PFSK-1 (cell line): ENCODE measurements at regions not wholly inside any gene's neighbourhood (a gene's known extent, or its start where the extent isn't known, plus 50 kb on each side); places are given as distances from the start of the nearest gene placed in this dataset.

Experiments used
- FOXP2 ChIP-seq: optimal IDR thresholded peaks from 2 replicates; pipeline ENCODE3; 2011; ENCODE audit warnings: borderline replicate concordance, control low read depth, inconsistent platforms; ENCODE audit not compliant: insufficient read depth; ENCODE audit errors: extremely low read length, extremely low read depth
- POLR2AphosphoS5 ChIP-seq: IDR thresholded peaks from 2 replicates; pipeline ENCODE4 v1.6.1; 2012; ENCODE audit warnings: low read depth, mild to moderate bottlenecking, control low read depth, low read length, moderate library complexity
- REST ChIP-seq, 2 experiments: IDR thresholded peaks; 2 replicates each; pipeline versions ENCODE4 v1.6.1 to v1.8.0; 2011 to 2012; ENCODE audit warnings: low read depth in 2 of 2, low read length in 2 of 2, control low read depth in 1 of 2, inconsistent platforms in 1 of 2, mild to moderate bottlenecking in 1 of 2, moderate library complexity in 1 of 2; ENCODE audit not compliant: insufficient read depth in 1 of 2
- SIN3A ChIP-seq: IDR thresholded peaks from 2 replicates; pipeline ENCODE4 v1.6.1; 2012; ENCODE audit warnings: mild to moderate bottlenecking, low read length, moderate library complexity, borderline replicate concordance; ENCODE audit not compliant: insufficient read depth
- TAF1 ChIP-seq: IDR thresholded peaks from 2 replicates; pipeline ENCODE4 v1.6.1; 2012; ENCODE audit warnings: low read length, control low read depth, borderline replicate concordance; ENCODE audit not compliant: insufficient read depth

DNA sequence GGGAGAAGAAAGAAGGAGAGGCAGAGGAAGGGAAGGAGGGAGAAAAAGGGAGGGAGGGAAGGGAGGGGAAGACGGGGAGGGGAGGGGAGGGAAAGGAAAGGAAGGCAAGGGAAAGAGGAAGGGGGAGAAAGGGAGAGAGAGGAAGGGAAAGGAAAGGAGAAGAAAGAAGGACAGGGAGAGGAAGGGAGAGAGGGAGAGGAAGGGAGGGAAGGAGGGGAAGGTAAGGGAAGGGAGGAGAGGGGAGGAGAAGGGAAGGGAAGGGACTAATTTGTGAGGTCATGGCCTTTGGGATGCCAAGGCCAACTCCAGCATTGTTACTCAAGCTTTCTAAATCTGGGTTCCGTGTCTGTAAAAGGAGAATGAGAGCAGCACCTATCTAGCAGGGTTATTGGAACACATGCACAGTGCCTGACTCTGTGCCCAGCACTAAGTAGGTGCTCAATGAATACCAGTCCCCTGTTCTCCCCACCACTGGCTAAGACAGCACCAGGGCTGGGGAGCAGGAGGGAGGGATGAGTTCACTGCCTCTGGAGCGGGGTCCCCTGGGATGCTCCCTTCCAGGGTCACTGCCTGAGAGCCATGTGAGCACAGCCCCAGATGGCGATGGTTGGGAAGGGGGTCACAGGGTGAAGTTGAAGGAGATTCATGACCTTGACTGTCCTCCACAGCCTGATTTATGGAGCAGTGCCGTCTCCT, 560.1 kb upstream of the TBX3 start:
- TF ChIP-seq SIN3A: no peak
- no peak for TF ChIP-seq FOXP2
- TF ChIP-seq REST (IDR thresholded peaks at IDR 0.05; ENCODE audit: insufficient read depth in 1 of 2, low read depth in 2 of 2, low read length in 2 of 2): no peak
- no peak for TF ChIP-seq TAF1
- TF ChIP-seq POLR2AphosphoS5: no peak

GRCh38 chr12:115240251-115240650, 556.3 kb upstream of the TBX3 start:
- TF ChIP-seq REST (IDR thresholded peaks at IDR 0.05; ENCODE audit: insufficient read depth in 1 of 2, low read depth in 2 of 2, low read length in 2 of 2) (no peak), POLR2AphosphoS5 (no peak), FOXP2 (no peak), SIN3A (no peak), TAF1 (no peak)

DNA sequence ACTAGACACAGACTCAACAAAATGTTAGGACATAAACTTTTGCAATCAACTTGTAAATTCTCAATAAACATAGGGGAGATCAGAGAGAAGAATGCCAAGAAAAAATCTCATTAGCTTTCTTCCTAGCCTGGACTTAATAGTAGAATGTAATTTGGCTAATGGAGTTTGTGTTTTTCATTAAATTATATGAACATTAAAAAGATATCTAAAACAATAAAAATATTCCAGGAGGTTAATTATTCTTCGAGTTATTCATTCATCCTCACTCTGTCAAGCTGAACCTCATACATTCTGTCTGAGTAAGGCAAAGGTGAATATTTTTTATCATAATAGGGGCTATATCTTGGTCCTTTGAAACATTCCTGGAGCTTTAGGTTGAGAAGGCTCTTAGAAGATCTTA, 551.9 kb upstream of the TBX3 start:
- TF ChIP-seq TAF1: no peak
- no peak for TF ChIP-seq REST (IDR thresholded peaks at IDR 0.05; ENCODE audit: insufficient read depth in 1 of 2, low read depth in 2 of 2, low read length in 2 of 2)
- no peak for TF ChIP-seq FOXP2
- no peak for TF ChIP-seq POLR2AphosphoS5
- no peak for TF ChIP-seq SIN3A

DNA sequence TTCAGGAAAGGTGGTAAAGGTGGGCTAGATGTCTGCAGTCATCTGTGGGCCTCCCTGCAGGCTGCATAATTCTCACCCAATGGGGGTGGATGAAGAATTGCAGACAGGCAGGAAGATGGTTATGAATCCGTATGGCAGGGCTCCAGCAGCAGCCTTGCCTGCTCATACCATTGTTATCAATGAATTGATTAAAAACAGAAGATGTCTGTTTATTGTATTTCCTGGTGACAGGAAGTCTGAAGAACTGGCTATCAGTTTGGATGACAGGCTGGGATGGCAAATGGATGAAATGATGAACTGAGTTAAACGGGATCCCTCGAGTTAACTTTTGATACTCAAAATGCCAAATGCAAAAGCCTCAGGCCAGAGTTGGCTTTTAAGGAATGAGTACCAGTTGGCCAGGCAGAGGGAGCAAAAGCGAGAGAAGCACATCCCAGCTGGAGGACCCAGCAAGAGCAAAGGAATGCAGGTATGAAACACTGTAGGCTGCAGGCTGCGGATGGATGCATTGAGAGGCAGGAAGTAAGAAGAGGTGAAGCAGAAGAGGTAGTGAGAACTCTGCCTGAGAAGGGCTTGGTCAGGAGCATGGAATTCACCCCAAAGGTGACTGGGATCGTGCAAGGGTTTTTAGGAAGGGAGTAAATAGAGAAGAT, 550.0 kb upstream of the TBX3 start:
- TF ChIP-seq TAF1: no peak
- no peak for TF ChIP-seq POLR2AphosphoS5

DNA sequence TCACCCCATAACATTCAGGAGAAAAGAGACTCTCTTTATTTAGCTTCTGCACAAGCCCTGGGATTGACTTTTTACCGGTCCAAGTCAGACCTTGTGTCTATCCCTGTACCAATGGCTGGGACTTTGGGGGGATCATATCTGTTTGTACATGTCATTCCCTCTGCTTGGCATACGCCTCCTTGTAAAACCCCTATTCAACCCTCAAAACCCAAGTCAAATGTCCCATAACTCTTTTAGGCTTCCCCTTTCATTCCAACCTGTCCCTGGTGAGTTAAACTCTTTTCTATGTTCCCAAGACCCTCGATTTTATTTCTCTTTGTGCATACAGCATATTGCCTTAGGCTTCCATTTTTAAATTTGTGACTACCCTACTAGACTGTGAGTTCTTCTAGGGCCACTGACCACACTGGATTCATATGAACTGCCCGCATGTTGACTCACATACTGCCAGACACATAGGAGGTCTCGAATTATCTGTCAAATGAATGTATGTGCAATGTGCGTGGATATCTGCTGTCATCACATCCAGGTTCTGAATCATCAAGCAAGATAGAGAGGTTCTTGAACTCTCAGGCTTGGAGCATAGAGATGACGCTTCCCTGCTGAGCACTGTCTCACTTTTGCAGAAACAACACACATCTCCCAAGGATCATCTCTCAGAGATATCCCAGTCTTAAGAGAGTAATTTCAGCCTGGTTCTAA, 548.6 kb upstream of the TBX3 start:
- TF ChIP-seq REST (IDR thresholded peaks at IDR 0.05; ENCODE audit: insufficient read depth in 1 of 2, low read depth in 2 of 2, low read length in 2 of 2) (no peak), SIN3A (no peak)
